ENCODE measurements at regions not wholly inside any gene's neighbourhood (a gene's known extent, or its start where the extent isn't known, plus 50 kb on each side); places are given as distances from the start of the nearest gene placed in this dataset.

DNA sequence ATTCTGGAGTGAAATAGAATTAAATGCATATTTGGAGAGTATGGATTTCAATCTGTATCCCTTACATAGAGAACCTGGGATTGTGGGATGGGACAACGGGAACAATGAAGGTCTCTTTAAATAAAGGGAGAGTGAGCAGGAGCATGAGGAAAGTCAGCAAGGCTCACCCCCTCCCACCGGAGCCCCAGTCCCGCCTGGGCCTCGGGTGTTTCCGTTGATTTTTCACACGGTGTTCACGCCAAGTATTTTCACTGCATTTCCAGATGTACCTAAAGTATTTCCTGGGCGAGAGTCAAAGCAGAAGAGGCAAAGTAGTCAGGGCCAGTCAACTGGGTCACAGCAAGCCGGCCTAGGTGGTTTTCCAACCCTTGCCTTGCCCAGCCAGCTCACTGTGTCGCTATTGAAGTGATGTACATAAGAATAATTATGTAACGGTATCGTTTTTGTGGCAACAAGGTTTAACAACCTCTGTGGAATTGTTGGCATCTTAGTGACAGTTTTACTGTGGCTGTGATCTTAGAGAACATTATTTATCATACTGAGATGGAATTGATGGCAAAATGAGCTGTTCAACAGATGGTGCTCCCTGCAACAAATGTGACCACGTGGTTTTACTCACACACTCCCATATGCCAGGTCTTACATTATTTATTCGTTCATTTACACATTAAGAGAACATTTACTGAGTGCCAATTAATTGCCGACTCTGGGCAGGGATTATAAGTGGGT lies 177.3 kb downstream of the ADAMTS15 start:
- Mint-ChIP-seq H3K4me3 (ENCODE audit: low read depth, unreplicated experiment) (no peak overlapping the region), H3K27me3 (ENCODE audit: unreplicated experiment) (peaks cover 32% of the 10 kb centered on the region), H3K36me3 (ENCODE audit: insufficient read depth, unreplicated experiment) (no peaks in the 10 kb centered on the region), H3K9me3 (ENCODE audit: low read depth, unreplicated experiment) (no peaks in the 10 kb centered on the region), H3K27ac (ENCODE audit: unreplicated experiment) (no peak overlapping the region), H3K4me1 (ENCODE audit: low read depth, unreplicated experiment) (no peaks in the 10 kb centered on the region)
- no peak for DNase-seq
- intact Hi-C loops (cut with micrococcal nuclease; ENCODE audit: unreplicated experiment), result no loop called here
- no TSS peak for BruUV-seq (replicated peaks)
- TF ChIP-seq CTCF (IDR thresholded peaks at IDR 0.05; ENCODE audit: unreplicated experiment), result no peak
- CTCF ChIA-PET, result no interaction called here

- intact Hi-C loops (cut with micrococcal nuclease; ENCODE audit: unreplicated experiment), result no loop called here
- Mint-ChIP-seq H3K4me1 (ENCODE audit: low read depth, unreplicated experiment) (peaks cover 8% of the 10 kb centered on the region), H3K27me3 (ENCODE audit: unreplicated experiment) (no peaks in the 10 kb centered on the region), H3K36me3 (ENCODE audit: insufficient read depth, unreplicated experiment) (peaks cover 4% of the 10 kb centered on the region), H3K9me3 (ENCODE audit: low read depth, unreplicated experiment) (no peaks in the 10 kb centered on the region), H3K4me3 (ENCODE audit: low read depth, unreplicated experiment) (no peak overlapping the region), H3K27ac (ENCODE audit: unreplicated experiment) (no peak overlapping the region)
- no peak for DNase-seq
- TF ChIP-seq CTCF (IDR thresholded peaks at IDR 0.05; ENCODE audit: unreplicated experiment), result no peak
- BruUV-seq (replicated peaks), result no TSS peak
- CTCF ChIA-PET, result no interaction called here
These were observed 180.6 kb downstream of the ADAMTS15 start for GRCh38 chr11:130629039-130629438.

GRCh38 chr11:130631119-130631518 lies 182.7 kb downstream of the ADAMTS15 start:
- intact Hi-C loops (cut with micrococcal nuclease; ENCODE audit: unreplicated experiment), result loop anchor here (10.0 kb wide), 1 partner anchor 184 kb away; no protein-coding TSS in a partner anchor
- no peaks in the 10 kb centered on the region for H3K9me3 Mint-ChIP-seq (ENCODE audit: low read depth, unreplicated experiment)
- BruUV-seq (replicated peaks), result no TSS peak
- H3K27ac Mint-ChIP-seq (ENCODE audit: unreplicated experiment), result no peak overlapping the region
- no peak for TF ChIP-seq CTCF (IDR thresholded peaks at IDR 0.05; ENCODE audit: unreplicated experiment)
- no peaks in the 10 kb centered on the region for H3K27me3 Mint-ChIP-seq (ENCODE audit: unreplicated experiment)
- peaks cover 4% of the 10 kb centered on the region for H3K36me3 Mint-ChIP-seq (ENCODE audit: insufficient read depth, unreplicated experiment)
- CTCF ChIA-PET, result no interaction called here
- H3K4me1 Mint-ChIP-seq (ENCODE audit: low read depth, unreplicated experiment), result peaks cover 13% of the 10 kb centered on the region
- DNase-seq, result peak; percentile 19
- H3K4me3 Mint-ChIP-seq (ENCODE audit: low read depth, unreplicated experiment), result no peak overlapping the region

DNA sequence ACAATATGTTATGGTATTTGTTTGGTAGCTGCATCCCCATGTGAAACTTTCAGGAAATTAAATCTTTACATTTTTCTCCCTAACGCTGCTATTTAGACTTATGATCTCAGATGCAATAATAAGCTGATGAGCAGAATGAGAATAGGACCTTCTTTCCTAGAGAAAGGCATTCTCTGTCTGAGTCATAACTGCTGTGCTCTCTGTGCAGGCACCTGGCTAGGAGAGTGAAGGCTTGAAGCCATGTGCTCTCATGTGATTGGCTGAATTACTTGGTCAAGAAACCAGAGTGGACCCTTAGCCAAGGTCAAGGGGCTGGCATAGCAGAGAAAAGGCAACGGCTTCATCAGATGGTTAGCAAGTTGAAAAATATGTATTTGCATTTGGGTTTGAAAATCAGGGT lies 185.0 kb downstream of the ADAMTS15 start:
- Mint-ChIP-seq H3K9me3 (ENCODE audit: low read depth, unreplicated experiment) (no peaks in the 10 kb centered on the region), H3K4me1 (ENCODE audit: low read depth, unreplicated experiment) (peaks cover 27% of the 10 kb centered on the region), H3K27ac (ENCODE audit: unreplicated experiment) (no peak overlapping the region), H3K36me3 (ENCODE audit: insufficient read depth, unreplicated experiment) (peaks cover 4% of the 10 kb centered on the region), H3K27me3 (ENCODE audit: unreplicated experiment) (no peaks in the 10 kb centered on the region), H3K4me3 (ENCODE audit: low read depth, unreplicated experiment) (no peak overlapping the region)
- BruUV-seq (replicated peaks), result no TSS peak
- no peak for TF ChIP-seq CTCF (IDR thresholded peaks at IDR 0.05; ENCODE audit: unreplicated experiment)
- CTCF ChIA-PET, result no interaction called here
- no peak for DNase-seq
- intact Hi-C loops (cut with micrococcal nuclease; ENCODE audit: unreplicated experiment), result loop anchor here (10.0 kb wide), 1 partner anchor 181 kb away; no protein-coding TSS in a partner anchor

Measured in Calu3 (cell line).